HepG2 (cell line): ENCODE measurements at regions not wholly inside any gene's neighbourhood (a gene's known extent, or its start where the extent isn't known, plus 50 kb on each side); places are given as distances from the start of the nearest gene placed in this dataset.

Source experiments
- ATAC-seq: fragments of 200-7000 bp; cut with Tn5 transposase; 3 replicates; pipeline ENCODE4 v1.9.1; 2020; ENCODE audit warnings: mild to moderate bottlenecking, moderate library complexity
- BruUV-seq: library from RNA; stranded (reverse); fragments of 400-500 nt; replicated peaks from 2 replicates; lab custom pipeline; 2021; lab: Mats Ljungman, UMichigan
- CTCF ChIA-PET: fragments of 300-600 bp; formaldehyde crosslinking; extraction: SDS; loops from one replicate; lab custom pipeline; 2021; ENCODE audit warnings: low total read pairs, inconsistent platforms, low intra/inter-chr PET ratio; lab: Yijun Ruan, JAX
- POLR2A ChIA-PET: fragments of 350-600 bp; sonication (Branson Sonifier 250); formaldehyde crosslinking; loops from one replicate; lab custom pipeline; 2020; ENCODE audit warnings: antibody characterized with exemption, inconsistent platforms; lab: Yijun Ruan, JAX
- DNase-seq: peaks from one replicate; pipeline ENCODE4 v3.0.0-alpha.2; 2015; ENCODE audit warnings: low spot score
- FAIRE-seq: peaks from 3 replicates; lab custom pipeline; 2011; peaks lifted over from hg19 to GRCh38; lab: Jason Lieb, UNC
- H2AFZ ChIP-seq: one replicate; pipeline ENCODE4 v1.6.1; 2011; ENCODE audit warnings: low read length, inconsistent platforms
- H3K27ac ChIP-seq: fragments of 300-600 bp; 3 replicates; pipeline ENCODE4 v1.8.0; 2011; ENCODE audit warnings: mixed run types, mild to moderate bottlenecking, mixed read lengths, low read length, inconsistent platforms; ENCODE audit not compliant: insufficient read depth; ENCODE audit errors: extremely low read length
- H3K27me3 ChIP-seq, 2 experiments: fragments of 200-600 bp in 1 of 2; 2 replicates in 1 of 2; 3 replicates in 1 of 2; pipeline versions ENCODE4 v1.6.0 to v1.8.0; 2011; ENCODE audit warnings: low read length in 2 of 2, mild to moderate bottlenecking in 2 of 2, moderate library complexity in 2 of 2, inconsistent platforms in 1 of 2; ENCODE audit not compliant: insufficient read depth in 2 of 2, control insufficient read depth in 1 of 2
- H3K36me3 ChIP-seq, 2 experiments: fragments of 200-600 bp in 1 of 2; replicated peaks in 1 of 2; 2 replicates in 1 of 2; 3 replicates in 1 of 2; pipeline versions ENCODE4 v1.5.1 to v1.8.0; 2011; ENCODE audit warnings: low read length in 2 of 2, inconsistent platforms in 1 of 2; ENCODE audit not compliant: insufficient read depth in 2 of 2, control insufficient read depth in 1 of 2
- H3K4me1 ChIP-seq: 2 replicates; pipeline ENCODE4 v1.5.1; 2012; ENCODE audit warnings: low read length, inconsistent platforms; ENCODE audit not compliant: insufficient read depth
- H3K4me2 ChIP-seq: 2 replicates; pipeline ENCODE4 v1.6.0; 2011; ENCODE audit warnings: low read depth, low read length, inconsistent platforms
- H3K4me3 ChIP-seq, 3 experiments: fragments of 200-600 bp in 1 of 3; sonication (generic), shearing (Covaris generic) in 1 of 3; replicated peaks in 1 of 3; 2 replicates each; pipeline ENCODE4 v1.5.1; 2011 to 2016; ENCODE audit warnings: low read length in 3 of 3, inconsistent platforms in 2 of 3, low read depth in 2 of 3, mild to moderate bottlenecking in 2 of 3, control low read depth in 1 of 3, mixed read lengths in 1 of 3; ENCODE audit not compliant: insufficient read depth in 1 of 3
- H3K79me2 ChIP-seq: one replicate; pipeline ENCODE4 v1.6.1; 2011; ENCODE audit warnings: low read length, inconsistent platforms; ENCODE audit not compliant: insufficient read depth
- H3K9ac ChIP-seq: 2 replicates; pipeline ENCODE4 v1.6.0; 2011; ENCODE audit warnings: mild to moderate bottlenecking, low read depth, low read length, inconsistent platforms; ENCODE audit not compliant: insufficient read depth
- H3K9me3 ChIP-seq: 2 replicates; pipeline ENCODE4 v1.5.1; 2012; ENCODE audit warnings: mild to moderate bottlenecking, low read length
- H4K20me1 ChIP-seq: 2 replicates; pipeline ENCODE4 v1.6.0; 2011; ENCODE audit warnings: inconsistent platforms, mild to moderate bottlenecking, low read length, moderate library complexity; ENCODE audit not compliant: insufficient read depth
- BATF2 ChIP-seq: sonication (generic); formaldehyde crosslinking; IDR thresholded peaks from 2 replicates; pipeline ENCODE4 v1.8.0; 2022; ENCODE audit warnings: mild to moderate bottlenecking, missing genetic modification reagents, moderate library complexity
- GMEB2 ChIP-seq: IDR thresholded peaks from 2 replicates; pipeline ENCODE4 v1.6.1; 2016; ENCODE audit warnings: missing biosample characterization, missing genetic modification reagents, low read depth
- MEIS1 ChIP-seq: sonication (generic); formaldehyde crosslinking; IDR thresholded peaks from 2 replicates; pipeline ENCODE4 v1.9.0; 2021; ENCODE audit warnings: mild to moderate bottlenecking, missing genetic modification reagents, moderate library complexity, borderline replicate concordance
- MIER3 ChIP-seq: IDR thresholded peaks from 2 replicates; pipeline ENCODE4 v1.6.1; 2016; ENCODE audit warnings: missing compliant biosample characterization, borderline replicate concordance
- MTF1 ChIP-seq: sonication (generic); formaldehyde crosslinking; IDR thresholded peaks from 2 replicates; pipeline ENCODE4 v1.5.0; 2020; ENCODE audit warnings: missing genetic modification reagents
- PAXIP1 ChIP-seq: sonication (generic); formaldehyde crosslinking; conservative IDR thresholded peaks from 2 replicates; pipeline ENCODE4 v1.4.0; 2020; ENCODE audit warnings: mild to moderate bottlenecking, missing genetic modification reagents, moderate library complexity
- REL ChIP-seq: sonication (generic); formaldehyde crosslinking; conservative IDR thresholded peaks from 2 replicates; pipeline ENCODE4 v1.8.0; 2022; ENCODE audit warnings: mild to moderate bottlenecking, missing genetic modification reagents, moderate library complexity
- TOE1 ChIP-seq: sonication (generic); formaldehyde crosslinking; IDR thresholded peaks from 2 replicates; pipeline ENCODE4 v1.4.0; 2020; ENCODE audit warnings: mild to moderate bottlenecking, missing genetic modification reagents
- YEATS2 ChIP-seq: sonication (generic); formaldehyde crosslinking; IDR thresholded peaks from 2 replicates; pipeline ENCODE4 v1.4.0; 2020; ENCODE audit warnings: missing genetic modification reagents, borderline replicate concordance
- ZBTB7B ChIP-seq: sonication (generic); formaldehyde crosslinking; IDR thresholded peaks from 2 replicates; pipeline ENCODE4 v1.4.0; 2020; ENCODE audit warnings: missing genetic modification reagents
- ZFY ChIP-seq: sonication (generic); formaldehyde crosslinking; IDR thresholded peaks from 2 replicates; pipeline ENCODE4 v1.4.0; 2020; ENCODE audit warnings: missing genetic modification reagents
- ZNF296 ChIP-seq: sonication (generic); formaldehyde crosslinking; conservative IDR thresholded peaks from 2 replicates; pipeline ENCODE4 v1.5.0; 2020; ENCODE audit warnings: mild to moderate bottlenecking, missing genetic modification reagents
- ZNF605 ChIP-seq: sonication (generic); formaldehyde crosslinking; IDR thresholded peaks from 2 replicates; pipeline ENCODE4 v1.8.0; 2022; ENCODE audit warnings: mild to moderate bottlenecking, missing genetic modification reagents
- ZNF607 ChIP-seq: sonication (generic); formaldehyde crosslinking; IDR thresholded peaks from 2 replicates; pipeline ENCODE4 v1.5.1; 2020; ENCODE audit warnings: missing genetic modification reagents, mild to moderate bottlenecking, borderline replicate concordance
- WGBS: methylation state at CpG from one replicate; pipeline ENCODE4 v1.1.6; 2017; ENCODE audit warnings: low lambda C conversion rate; 5-methylcytosine and 5-hydroxymethylcytosine counted together
- in situ Hi-C: cut with HindIII; loops from 2 replicates; pipeline ENCODE4 v1.10.0; 2017; ENCODE audit warnings: low pct_unique_long_range_greater_than_20kb; ENCODE audit not compliant: extremely low pct_ligation_motif_present
- intact Hi-C: fragments of 100-400 bp; cut with micrococcal nuclease; formaldehyde crosslinking; loops from one replicate; pipeline ENCODE4 v1.10.0; 2022; ENCODE audit not compliant: unreplicated experiment

GRCh38 chr13:68347220-68347619 lies 1117.1 kb upstream of the PCDH9 start:
- DNase-seq (no peak), FAIRE-seq (no peak), ATAC-seq (no peak)
- WGBS: 1% methylated on average over 3 of the region's 3 CpGs
- peaks cover 8% of the 10 kb centered on the region; the same call in 1 of the 2 replicates for H3K9me3 ChIP-seq
- H3K4me1 ChIP-seq: no peaks in the 10 kb centered on the region
- BruUV-seq: no TSS peak
- H2AFZ ChIP-seq: no peak overlapping the region
- intact Hi-C loops: no loop called here
- H3K27me3 ChIP-seq: no peaks in the 10 kb centered on the region
- no peak overlapping the region for H3K4me3 ChIP-seq
- no peak overlapping the region for H3K4me2 ChIP-seq
- no peak for TF ChIP-seq REL (CRISPR knock-in tag)
- TF ChIP-seq TOE1 (CRISPR knock-in tag): no peak
- TF ChIP-seq MTF1 (CRISPR knock-in tag): no peak
- TF ChIP-seq YEATS2 (CRISPR knock-in tag): no peak
- no peak for TF ChIP-seq ZNF607 (CRISPR knock-in tag)
- no peak for TF ChIP-seq ZNF296
- TF ChIP-seq ZNF605 (CRISPR knock-in tag): no peak
- no peak for TF ChIP-seq ZBTB7B
- no peak for TF ChIP-seq BATF2 (CRISPR knock-in tag)
- no peak for TF ChIP-seq PAXIP1 (CRISPR knock-in tag)
- TF ChIP-seq ZFY (CRISPR knock-in tag): no peak
- no peak for TF ChIP-seq GMEB2 (CRISPR knock-in tag)
- no peak for TF ChIP-seq MEIS1 (CRISPR knock-in tag)
- TF ChIP-seq MIER3 (CRISPR knock-in tag): no peak
- POLR2A ChIA-PET: no interaction called here
- CTCF ChIA-PET: no interaction called here
- no peaks in the 10 kb centered on the region for H4K20me1 ChIP-seq
- H3K79me2 ChIP-seq: no peaks in the 10 kb centered on the region
- in situ Hi-C loops: no loop called here
- no peak overlapping the region for H3K27ac ChIP-seq
- H3K36me3 ChIP-seq: no peaks in the 10 kb centered on the region
- no peak overlapping the region for H3K9ac ChIP-seq
